Right lobe of liver (tissue), 4 donors: ENCODE measurements at regions not wholly inside any gene's neighbourhood (a gene's known extent, or its start where the extent isn't known, plus 50 kb on each side); places are given as distances from the start of the nearest gene placed in this dataset.

Source experiments
- POLR2A ChIP-seq: fragments of 450-650 bp; IDR thresholded peaks from one replicate; pipeline ENCODE4 v1.6.1; 2017; ENCODE audit warnings: antibody characterized with exemption, mild to moderate bottlenecking
- TF ChIP-seq, protein P1 (sequence below), 4 donors: fragments of 200-600 bp in 3 of 4; fragments of 450-650 bp in 1 of 4; IDR thresholded peaks; one replicate each; pipeline versions ENCODE4 v1.5.1 to v1.8.0; 2016 to 2022; ENCODE audit warnings: antibody characterized with exemption in 4 of 4, mild to moderate bottlenecking in 2 of 4
- donor health status: DM: no; HTN: no; CAD: no.
- donor health status: DM: no; HTN: no; CAD: no.
- donor health status: DM: no; HTN: yes; CAD: no.

GRCh38 chr10:108905821-108906220 is 1017.5 kb downstream of the XPNPEP1 start:
- TF ChIP-seq, protein P1, sequence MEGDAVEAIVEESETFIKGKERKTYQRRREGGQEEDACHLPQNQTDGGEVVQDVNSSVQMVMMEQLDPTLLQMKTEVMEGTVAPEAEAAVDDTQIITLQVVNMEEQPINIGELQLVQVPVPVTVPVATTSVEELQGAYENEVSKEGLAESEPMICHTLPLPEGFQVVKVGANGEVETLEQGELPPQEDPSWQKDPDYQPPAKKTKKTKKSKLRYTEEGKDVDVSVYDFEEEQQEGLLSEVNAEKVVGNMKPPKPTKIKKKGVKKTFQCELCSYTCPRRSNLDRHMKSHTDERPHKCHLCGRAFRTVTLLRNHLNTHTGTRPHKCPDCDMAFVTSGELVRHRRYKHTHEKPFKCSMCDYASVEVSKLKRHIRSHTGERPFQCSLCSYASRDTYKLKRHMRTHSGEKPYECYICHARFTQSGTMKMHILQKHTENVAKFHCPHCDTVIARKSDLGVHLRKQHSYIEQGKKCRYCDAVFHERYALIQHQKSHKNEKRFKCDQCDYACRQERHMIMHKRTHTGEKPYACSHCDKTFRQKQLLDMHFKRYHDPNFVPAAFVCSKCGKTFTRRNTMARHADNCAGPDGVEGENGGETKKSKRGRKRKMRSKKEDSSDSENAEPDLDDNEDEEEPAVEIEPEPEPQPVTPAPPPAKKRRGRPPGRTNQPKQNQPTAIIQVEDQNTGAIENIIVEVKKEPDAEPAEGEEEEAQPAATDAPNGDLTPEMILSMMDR (IDR thresholded peaks at IDR 0.05), result no peak
- no peak for TF ChIP-seq POLR2A
